ENCODE measurements at regions not wholly inside any gene's neighbourhood (a gene's known extent, or its start where the extent isn't known, plus 50 kb on each side); places are given as distances from the start of the nearest gene placed in this dataset.

DNA sequence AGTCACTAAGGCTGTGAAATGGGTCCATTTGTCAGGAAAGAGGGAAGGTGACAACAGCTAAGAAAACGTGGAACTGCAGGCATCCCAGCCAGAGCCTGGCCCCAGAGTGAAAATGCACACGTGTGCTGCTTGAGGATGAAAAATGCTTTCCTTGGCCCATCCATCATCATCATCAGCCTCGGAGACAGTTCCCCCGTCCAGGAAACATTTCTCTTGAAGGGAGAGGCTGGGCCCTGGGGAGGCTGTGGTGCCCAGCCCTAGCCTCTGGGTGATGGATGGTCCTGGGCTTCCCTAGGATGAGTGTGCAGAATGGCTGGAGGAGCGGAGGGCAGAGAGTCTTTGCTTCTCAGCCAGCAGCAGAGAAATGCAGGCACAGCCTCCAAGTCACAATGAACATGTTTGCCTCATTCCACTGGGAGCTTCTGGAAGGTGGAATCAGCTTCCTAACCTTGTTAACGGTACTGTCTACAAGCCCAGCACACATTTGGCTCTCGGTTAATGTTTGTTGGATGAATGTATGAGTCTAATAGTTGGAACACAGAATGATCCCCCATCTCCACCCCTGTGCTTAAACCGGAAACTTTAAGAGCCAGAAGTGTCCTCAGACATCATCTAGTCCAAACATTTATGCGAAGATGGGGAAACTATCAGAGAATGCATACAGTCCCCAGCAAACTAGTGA lies 164.0 kb downstream of the RDH14 start (continued):
- no peak for TF ChIP-seq ZNF292 (tag by site-specific recombination; IDR thresholded peaks at IDR 0.05; ENCODE audit: borderline replicate concordance, low read depth)

GRCh38 chr2:18395555-18395954 lies 164.9 kb downstream of the RDH14 start:
- H3K4me1 ChIP-seq (ENCODE audit: control insufficient read depth, insufficient read depth, low read length), result no peaks in the 10 kb centered on the region
- ChIA-PET CTCF (interaction anchor here (0.7 kb wide), 1 partner anchor 27 kb away, joined by 3 read pairs; no protein-coding TSS in a partner anchor), POLR2A (no interaction called here)
- no peaks in the 10 kb centered on the region for H3K9me3 ChIP-seq (ENCODE audit: control insufficient read depth, insufficient read depth, low read depth, low read length)
- TF ChIP-seq ZNF335 (tag by site-specific recombination; conservative IDR thresholded peaks at IDR 0.05) (no peak), BCL11B (tag by site-specific recombination; IDR thresholded peaks at IDR 0.05; ENCODE audit: low read depth) (no peak), ZFP3 (tag by site-specific recombination; IDR thresholded peaks at IDR 0.05; ENCODE audit: low read depth) (no peak), ZNF324 (tag by site-specific recombination; IDR thresholded peaks at IDR 0.05) (no peak), ZNF157 (tag by site-specific recombination; IDR thresholded peaks at IDR 0.05) (no peak), REST (tag by site-specific recombination; IDR thresholded peaks at IDR 0.05) (no peak), HOXA7 (CRISPR knock-in tag; IDR thresholded peaks at IDR 0.05; ENCODE audit: borderline replicate concordance) (no peak), WT1 (tag by site-specific recombination; IDR thresholded peaks at IDR 0.05) (no peak), ZBTB17 (tag by site-specific recombination; IDR thresholded peaks at IDR 0.05) (no peak), ZBTB8A (tag by site-specific recombination; IDR thresholded peaks at IDR 0.05) (no peak), ZNF548 (tag by site-specific recombination; IDR thresholded peaks at IDR 0.05) (no peak), ZNF701 (tag by site-specific recombination; IDR thresholded peaks at IDR 0.05) (no peak)
- TF ChIP-seq, protein P1, sequence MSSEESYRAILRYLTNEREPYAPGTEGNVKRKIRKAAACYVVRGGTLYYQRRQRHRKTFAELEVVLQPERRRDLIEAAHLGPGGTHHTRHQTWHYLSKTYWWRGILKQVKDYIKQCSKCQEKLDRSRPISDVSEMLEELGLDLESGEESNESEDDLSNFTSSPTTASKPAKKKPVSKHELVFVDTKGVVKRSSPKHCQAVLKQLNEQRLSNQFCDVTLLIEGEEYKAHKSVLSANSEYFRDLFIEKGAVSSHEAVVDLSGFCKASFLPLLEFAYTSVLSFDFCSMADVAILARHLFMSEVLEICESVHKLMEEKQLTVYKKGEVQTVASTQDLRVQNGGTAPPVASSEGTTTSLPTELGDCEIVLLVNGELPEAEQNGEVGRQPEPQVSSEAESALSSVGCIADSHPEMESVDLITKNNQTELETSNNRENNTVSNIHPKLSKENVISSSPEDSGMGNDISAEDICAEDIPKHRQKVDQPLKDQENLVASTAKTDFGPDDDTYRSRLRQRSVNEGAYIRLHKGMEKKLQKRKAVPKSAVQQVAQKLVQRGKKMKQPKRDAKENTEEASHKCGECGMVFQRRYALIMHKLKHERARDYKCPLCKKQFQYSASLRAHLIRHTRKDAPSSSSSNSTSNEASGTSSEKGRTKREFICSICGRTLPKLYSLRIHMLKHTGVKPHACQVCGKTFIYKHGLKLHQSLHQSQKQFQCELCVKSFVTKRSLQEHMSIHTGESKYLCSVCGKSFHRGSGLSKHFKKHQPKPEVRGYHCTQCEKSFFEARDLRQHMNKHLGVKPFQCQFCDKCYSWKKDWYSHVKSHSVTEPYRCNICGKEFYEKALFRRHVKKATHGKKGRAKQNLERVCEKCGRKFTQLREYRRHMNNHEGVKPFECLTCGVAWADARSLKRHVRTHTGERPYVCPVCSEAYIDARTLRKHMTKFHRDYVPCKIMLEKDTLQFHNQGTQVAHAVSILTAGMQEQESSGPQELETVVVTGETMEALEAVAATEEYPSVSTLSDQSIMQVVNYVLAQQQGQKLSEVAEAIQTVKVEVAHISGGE (tag by site-specific recombination; conservative IDR thresholded peaks at IDR 0.05; ENCODE audit: low read depth), result no peak
- TF ChIP-seq, protein P2, sequence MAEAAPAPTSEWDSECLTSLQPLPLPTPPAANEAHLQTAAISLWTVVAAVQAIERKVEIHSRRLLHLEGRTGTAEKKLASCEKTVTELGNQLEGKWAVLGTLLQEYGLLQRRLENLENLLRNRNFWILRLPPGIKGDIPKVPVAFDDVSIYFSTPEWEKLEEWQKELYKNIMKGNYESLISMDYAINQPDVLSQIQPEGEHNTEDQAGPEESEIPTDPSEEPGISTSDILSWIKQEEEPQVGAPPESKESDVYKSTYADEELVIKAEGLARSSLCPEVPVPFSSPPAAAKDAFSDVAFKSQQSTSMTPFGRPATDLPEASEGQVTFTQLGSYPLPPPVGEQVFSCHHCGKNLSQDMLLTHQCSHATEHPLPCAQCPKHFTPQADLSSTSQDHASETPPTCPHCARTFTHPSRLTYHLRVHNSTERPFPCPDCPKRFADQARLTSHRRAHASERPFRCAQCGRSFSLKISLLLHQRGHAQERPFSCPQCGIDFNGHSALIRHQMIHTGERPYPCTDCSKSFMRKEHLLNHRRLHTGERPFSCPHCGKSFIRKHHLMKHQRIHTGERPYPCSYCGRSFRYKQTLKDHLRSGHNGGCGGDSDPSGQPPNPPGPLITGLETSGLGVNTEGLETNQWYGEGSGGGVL (tag by site-specific recombination; IDR thresholded peaks at IDR 0.05), result no peak
- no peak overlapping the region for H3K27ac ChIP-seq (ENCODE audit: extremely low read depth, low read depth, low read length)
- H3K36me3 ChIP-seq (ENCODE audit: control insufficient read depth in 2 of 2, insufficient read depth in 1 of 2, low read length in 2 of 2), result no peaks in the 10 kb centered on the region
- no peak overlapping the region for H3K4me3 ChIP-seq (ENCODE audit: low read depth, low read length)

Measured in HEK293 (cell line).